SU-DHL-6 (cell line): ENCODE measurements at regions not wholly inside any gene's neighbourhood (a gene's known extent, or its start where the extent isn't known, plus 50 kb on each side); places are given as distances from the start of the nearest gene placed in this dataset.

Source experiments
- CTCF ChIP-seq: fragments of 200-600 bp; sonication (generic); IDR thresholded peaks from one replicate; pipeline ENCODE4 v1.5.1; 2017; ENCODE audit warnings: antibody characterized with exemption, mild to moderate bottlenecking, low read length, moderate library complexity; ENCODE audit not compliant: insufficient read depth, poor library complexity, severe bottlenecking
- EZH2phosphoT487 ChIP-seq: fragments of 200-600 bp; sonication (generic), shearing (Covaris generic); conservative IDR thresholded peaks from 2 replicates; pipeline ENCODE4 v1.6.1; 2018; ENCODE audit warnings: mild to moderate bottlenecking, antibody characterized with exemption, low read length, moderate library complexity, mixed read lengths

GRCh38 chr6:92363111-92363510 is 1056.2 kb downstream of the EPHA7 start:
- TF ChIP-seq CTCF (no peak), EZH2phosphoT487 (no peak)
